ENCODE measurements at regions not wholly inside any gene's neighbourhood (a gene's known extent, or its start where the extent isn't known, plus 50 kb on each side); places are given as distances from the start of the nearest gene placed in this dataset.

DNA sequence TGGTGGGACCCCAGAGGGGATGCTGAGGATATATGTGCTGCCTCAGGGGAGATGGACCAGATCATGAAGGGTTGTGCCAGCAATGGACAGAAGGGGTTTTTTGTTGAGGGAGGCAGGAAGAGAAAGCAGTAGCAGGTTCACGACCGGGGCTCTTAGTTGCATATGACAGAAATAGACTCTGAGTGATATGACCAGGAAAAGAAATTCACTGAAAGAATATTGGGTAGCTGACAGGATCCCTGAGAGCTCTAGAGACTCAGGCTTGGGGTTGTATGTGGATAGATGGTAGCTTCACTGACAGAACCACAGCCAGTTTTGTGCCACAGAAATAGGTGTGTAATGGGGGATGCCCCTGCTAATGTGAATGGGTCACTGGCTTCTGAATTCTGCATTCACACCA is 241.6 kb downstream of the ZNF621 start:
- BruUV-seq (replicated peaks) = no TSS peak
- no peaks in the 10 kb centered on the region for H3K36me3 ChIP-seq (ENCODE audit: insufficient read depth, low read length)
- intact Hi-C loops (cut with micrococcal nuclease; ENCODE audit: unreplicated experiment) = no loop called here
- DNase-seq (ENCODE audit: low spot score) = no peak
- H3K9me3 ChIP-seq (ENCODE audit: low read length) = no peaks in the 10 kb centered on the region
- TF ChIP-seq EZH2phosphoT487 (IDR thresholded peaks at IDR 0.05; ENCODE audit: borderline replicate concordance, low read depth, low read length) (no peak), CTCF (conservative IDR thresholded peaks at IDR 0.05; ENCODE audit: low read length) (no peak)
- ChIA-PET CTCF (ENCODE audit: unreplicated experiment) (no interaction called here), POLR2A (interaction anchor here (0.7 kb wide), 1 partner anchor 761 kb away, joined by 3 read pairs; no protein-coding TSS in a partner anchor)
- H3K9me2 ChIP-seq (ENCODE audit: insufficient read depth, low read length) = no peaks in the 10 kb centered on the region
- no peak overlapping the region for H3K4me3 ChIP-seq (ENCODE audit: low read depth, low read length, poor library complexity, severe bottlenecking)
- no peak overlapping the region for H3K27ac ChIP-seq (ENCODE audit: low read depth, low read length, poor library complexity, severe bottlenecking)
- no peaks in the 10 kb centered on the region for H3K79me2 ChIP-seq (ENCODE audit: insufficient read depth, low read depth, low read length)
- no peak overlapping the region for H3K4me2 ChIP-seq (ENCODE audit: low read length)
- H2AFZ ChIP-seq (ENCODE audit: low read length) = no peak overlapping the region
- H4K20me1 ChIP-seq (ENCODE audit: insufficient read depth, low read length) = no peaks in the 10 kb centered on the region
- H3K4me1 ChIP-seq (ENCODE audit: insufficient read depth, low read length, poor library complexity, severe bottlenecking) = no peaks in the 10 kb centered on the region

GRCh38 chr3:40768046-40768445 is 243.3 kb downstream of the ZNF621 start:
- no peaks in the 10 kb centered on the region for H3K4me1 ChIP-seq (ENCODE audit: insufficient read depth, low read length, poor library complexity, severe bottlenecking)
- POLR2A ChIA-PET = no interaction called here

GRCh38 chr3:40768536-40768935 is 243.8 kb downstream of the ZNF621 start:
- Histone ChIP-seq H4K20me1 (ENCODE audit: insufficient read depth, low read length) (no peaks in the 10 kb centered on the region), H2AFZ (ENCODE audit: low read length) (no peak overlapping the region), H3K36me3 (ENCODE audit: insufficient read depth, low read length) (no peaks in the 10 kb centered on the region), H3K79me2 (ENCODE audit: insufficient read depth, low read depth, low read length) (no peaks in the 10 kb centered on the region), H3K4me1 (ENCODE audit: insufficient read depth, low read length, poor library complexity, severe bottlenecking) (no peaks in the 10 kb centered on the region), H3K4me3 (ENCODE audit: low read depth, low read length, poor library complexity, severe bottlenecking) (no peak overlapping the region), H3K9me3 (ENCODE audit: low read length) (no peaks in the 10 kb centered on the region), H3K9me2 (ENCODE audit: insufficient read depth, low read length) (no peaks in the 10 kb centered on the region), H3K27ac (ENCODE audit: low read depth, low read length, poor library complexity, severe bottlenecking) (no peak overlapping the region), H3K4me2 (ENCODE audit: low read length) (no peak overlapping the region)
- ChIA-PET POLR2A (no interaction called here), CTCF (ENCODE audit: unreplicated experiment) (no interaction called here)
- TF ChIP-seq CTCF (conservative IDR thresholded peaks at IDR 0.05; ENCODE audit: low read length) (no peak), EZH2phosphoT487 (IDR thresholded peaks at IDR 0.05; ENCODE audit: borderline replicate concordance, low read depth, low read length) (no peak)
- no TSS peak for BruUV-seq (replicated peaks)
- intact Hi-C loops (cut with micrococcal nuclease; ENCODE audit: unreplicated experiment) = no loop called here
- no peak for DNase-seq (ENCODE audit: low spot score)

More at GRCh38 chr3:40768046-40768445, 243.3 kb downstream of the ZNF621 start:
- DNase-seq (ENCODE audit: low spot score) = no peak
- Histone ChIP-seq H4K20me1 (ENCODE audit: insufficient read depth, low read length) (no peaks in the 10 kb centered on the region), H3K79me2 (ENCODE audit: insufficient read depth, low read depth, low read length) (no peaks in the 10 kb centered on the region), H2AFZ (ENCODE audit: low read length) (no peak overlapping the region), H3K36me3 (ENCODE audit: insufficient read depth, low read length) (no peaks in the 10 kb centered on the region), H3K4me3 (ENCODE audit: low read depth, low read length, poor library complexity, severe bottlenecking) (no peak overlapping the region), H3K9me3 (ENCODE audit: low read length) (no peaks in the 10 kb centered on the region), H3K4me2 (ENCODE audit: low read length) (no peak overlapping the region), H3K9me2 (ENCODE audit: insufficient read depth, low read length) (no peaks in the 10 kb centered on the region), H3K27ac (ENCODE audit: low read depth, low read length, poor library complexity, severe bottlenecking) (no peak overlapping the region)
- BruUV-seq (replicated peaks) = no TSS peak
- TF ChIP-seq EZH2phosphoT487 (IDR thresholded peaks at IDR 0.05; ENCODE audit: borderline replicate concordance, low read depth, low read length) (no peak), CTCF (conservative IDR thresholded peaks at IDR 0.05; ENCODE audit: low read length) (no peak)
- intact Hi-C loops (cut with micrococcal nuclease; ENCODE audit: unreplicated experiment) = no loop called here
- CTCF ChIA-PET (ENCODE audit: unreplicated experiment) = no interaction called here

All from OCI-LY7 (cell line).